Body of pancreas (tissue), 4 donors: ENCODE measurements at regions not wholly inside any gene's neighbourhood (a gene's known extent, or its start where the extent isn't known, plus 50 kb on each side); places are given as distances from the start of the nearest gene placed in this dataset.
"Not testable (repeated sequence)": the region's sequence is repeated elsewhere in the genome, so short reads cannot be mapped to it uniquely, and the experiment has no call there.

ENCODE experiments used
- ATAC-seq: fragments of 150-250 bp; one replicate; pipeline ENCODE4 v1.9.1; 2016
- DNase-seq, 4 donors: peaks; one replicate each; pipeline ENCODE4 v3.0.0-alpha.2; 2019
- H3K27ac ChIP-seq, 4 donors: fragments of 200-600 bp; sonication (generic); 1 replicate in 3 of 4; 2 replicates in 1 of 4; pipeline versions ENCODE4 v1.5.1 to v1.6.1; 2016 to 2019; ENCODE audit warnings: mild to moderate bottlenecking in 1 of 4, mixed read lengths in 1 of 4, moderate library complexity in 1 of 4
- H3K27me3 ChIP-seq, 2 donors: fragments of 200-600 bp; sonication (generic); one replicate each; pipeline ENCODE4 v1.6.0; 2016; ENCODE audit warnings: mild to moderate bottlenecking in 1 of 2
- H3K36me3 ChIP-seq, 2 donors: fragments of 200-600 bp; sonication (generic); replicated peaks in 1 of 2; 2 replicates each; pipeline ENCODE4 v1.5.1; 2016; ENCODE audit warnings: low read depth in 2 of 2; ENCODE audit not compliant: insufficient read depth in 1 of 2
- H3K4me1 ChIP-seq: fragments of 200-600 bp; sonication (generic); one replicate; pipeline ENCODE4 v1.6.0; 2016
- H3K4me3 ChIP-seq, 2 donors: fragments of 200-600 bp; sonication (generic); 1 replicate in 1 of 2; 2 replicates in 1 of 2; pipeline ENCODE4 v1.5.1; 2016 to 2019
- H3K9me3 ChIP-seq, 3 donors: fragments of 200-600 bp; sonication (generic); 1 replicate in 2 of 3; 2 replicates in 1 of 3; pipeline ENCODE4 v1.5.1; 2016
- CTCF ChIP-seq, 7 experiments: fragments of 450-650 bp in 4 of 7; fragments of 200-600 bp in 3 of 7; sonication (generic) in 3 of 7; IDR thresholded peaks; one replicate each; pipeline ENCODE4 v1.5.1; 2016 to 2019; ENCODE audit warnings: antibody characterized with exemption in 7 of 7
- POLR2A ChIP-seq, 3 donors: fragments of 450-650 bp; IDR thresholded peaks; one replicate each; pipeline ENCODE4 v1.6.1; 2016; ENCODE audit warnings: antibody characterized with exemption in 3 of 3, mild to moderate bottlenecking in 2 of 3
- WGBS, 2 donors: methylation state at CpG; one replicate each; pipeline ENCODE4 v1.1.5; 2017; 5-methylcytosine and 5-hydroxymethylcytosine counted together
- intact Hi-C: fragments of 100-400 bp; cut with DNase I; formaldehyde crosslinking; loops from one replicate; pipeline ENCODE4 v1.15.1; 2023

DNA sequence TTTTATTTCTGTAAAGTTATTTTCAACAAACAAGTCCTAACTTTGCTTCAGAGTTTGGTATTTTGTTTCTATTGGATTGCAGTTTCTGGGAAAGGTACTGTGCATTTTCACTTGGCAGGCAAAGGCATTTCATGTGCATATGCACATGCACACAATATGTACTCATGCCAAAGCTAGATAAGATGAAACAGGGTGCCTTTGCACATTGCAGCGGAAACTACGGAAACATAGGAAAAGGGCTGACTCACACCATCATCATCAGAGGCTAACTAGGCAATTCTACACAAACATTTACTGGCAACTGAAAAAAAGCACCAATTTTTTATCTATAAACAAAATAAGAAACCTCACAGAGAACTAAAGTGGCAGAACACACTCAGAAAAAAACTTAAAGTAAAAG, 550.6 kb upstream of the NECTIN3 start:
- ATAC-seq (no peak), DNase-seq (peak in 1 of 4 donors; percentile 12)
- TF ChIP-seq CTCF (IDR thresholded peaks at IDR 0.05) (no peak), POLR2A (IDR thresholded peaks at IDR 0.05) (no peak)
- no peaks in the 10 kb centered on the region for H3K36me3 ChIP-seq
- no peak overlapping the region for H3K4me3 ChIP-seq
- no peak overlapping the region for H3K27ac ChIP-seq
- no peaks in the 10 kb centered on the region for H3K4me1 ChIP-seq
- 41 to 52% methylated on average over 2 of the region's 2 CpGs for WGBS, 2 donors
- no peaks in the 10 kb centered on the region for H3K9me3 ChIP-seq
- H3K27me3 ChIP-seq, result no peaks in the 10 kb centered on the region
- intact Hi-C loops, result no loop called here

- intact Hi-C loops, result not testable (repeated sequence)
Observed at GRCh38 chr3:110525558-110526064, 546.0 kb upstream of the NECTIN3 start.

DNA sequence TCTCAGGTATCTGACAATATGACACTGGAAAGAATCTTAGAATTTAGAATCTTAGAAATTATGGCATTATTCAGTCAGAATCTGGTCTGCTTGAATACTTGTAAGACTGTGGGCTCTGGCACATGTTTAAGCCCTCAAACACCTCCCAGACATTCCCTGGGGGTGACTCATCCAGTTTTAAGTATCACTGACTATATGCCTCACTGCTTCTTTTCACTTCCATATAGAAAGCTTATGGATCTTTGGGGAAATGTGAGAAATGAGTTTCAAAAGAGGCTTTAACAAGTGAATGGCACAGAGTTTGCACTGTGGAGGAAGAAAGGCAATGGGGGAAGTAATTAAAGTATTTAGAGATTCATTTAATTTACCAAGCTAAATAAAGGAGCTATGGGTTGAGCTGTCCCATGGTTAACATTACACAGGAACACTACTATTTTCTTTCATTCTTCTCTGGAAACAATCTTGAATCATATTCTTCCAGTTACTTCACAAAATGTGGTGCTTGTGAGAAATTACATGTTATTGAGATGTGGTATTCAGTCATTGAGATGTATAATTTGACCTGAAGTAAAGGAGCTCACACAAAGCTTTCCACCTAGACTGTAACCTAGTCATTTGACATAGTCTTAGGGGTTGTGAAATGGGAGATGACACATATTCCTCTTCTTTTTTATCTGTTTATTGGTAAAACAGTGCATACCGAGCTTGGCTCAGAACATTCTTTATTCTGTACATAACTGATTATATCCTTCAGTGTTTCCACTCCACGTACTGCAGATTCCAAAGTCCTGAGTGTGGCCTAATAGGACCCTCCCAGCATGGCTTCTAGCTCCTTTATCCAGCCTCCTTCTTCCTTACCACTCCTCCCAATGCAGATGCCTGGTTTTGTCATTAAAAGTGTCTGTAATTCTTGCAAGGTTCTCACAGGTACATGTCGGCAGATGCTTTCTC, 544.6 kb upstream of the NECTIN3 start:
- TF ChIP-seq POLR2A (IDR thresholded peaks at IDR 0.05) (no peak), CTCF (IDR thresholded peaks at IDR 0.05) (no peak)
- DNase-seq (no peak), ATAC-seq (no peak)

More at GRCh38 chr3:110525558-110526064, 546.0 kb upstream of the NECTIN3 start:
- 66 to 70% methylated on average over 6 of the region's 6 CpGs for WGBS, 2 donors
- H3K27ac ChIP-seq, H3K4me3 ChIP-seq, H3K9me3 ChIP-seq, ATAC-seq, H3K36me3 ChIP-seq, H3K4me1 ChIP-seq, H3K27me3 ChIP-seq, DNase-seq: not testable (repeated sequence)

GRCh38 chr3:110528305-110529121, 543.1 kb upstream of the NECTIN3 start:
- 85 to 91% methylated on average over 4 of the region's 4 CpGs for WGBS, 2 donors
- no peak overlapping the region for H3K27ac ChIP-seq
- H3K4me1 ChIP-seq, result peaks cover 7% of the 10 kb centered on the region
- DNase-seq (no peak), ATAC-seq (no peak)
- H3K4me3 ChIP-seq, result no peak overlapping the region
- H3K27me3 ChIP-seq, result no peaks in the 10 kb centered on the region
- no peaks in the 10 kb centered on the region for H3K36me3 ChIP-seq
- no peaks in the 10 kb centered on the region for H3K9me3 ChIP-seq
- intact Hi-C loops, result no loop called here
- no peak for TF ChIP-seq CTCF (IDR thresholded peaks at IDR 0.05)
- TF ChIP-seq POLR2A (IDR thresholded peaks at IDR 0.05), result no peak

More for the DNA sequence above, 544.6 kb upstream of the NECTIN3 start:
- intact Hi-C loops, result no loop called here
- no peaks in the 10 kb centered on the region for H3K4me1 ChIP-seq
- no peak overlapping the region for H3K4me3 ChIP-seq
- 61 to 76% methylated on average over 3 of the region's 3 CpGs for WGBS, 2 donors
- H3K27me3 ChIP-seq, result no peaks in the 10 kb centered on the region
- H3K27ac ChIP-seq, result no peak overlapping the region
- no peaks in the 10 kb centered on the region for H3K36me3 ChIP-seq
- H3K9me3 ChIP-seq, result no peaks in the 10 kb centered on the region

DNA sequence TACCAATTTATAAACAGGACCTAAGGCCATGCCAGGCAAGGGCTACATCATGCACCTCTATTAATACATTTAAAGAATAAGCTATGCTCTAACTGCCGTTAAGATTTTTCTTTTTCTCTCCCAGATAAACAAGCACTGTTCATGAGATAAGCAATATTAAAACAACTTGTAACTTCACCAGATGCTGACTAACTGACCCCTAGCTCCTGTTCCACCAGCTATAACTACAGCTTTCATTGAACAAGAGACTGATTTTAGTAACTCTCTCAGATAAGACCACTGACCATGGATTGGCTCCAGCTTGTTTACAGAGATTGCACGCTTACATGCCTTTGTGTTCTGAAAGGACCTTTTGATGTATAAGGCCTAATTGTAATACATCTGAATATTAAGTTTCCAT, 540.7 kb upstream of the NECTIN3 start:
- TF ChIP-seq POLR2A (IDR thresholded peaks at IDR 0.05) (no peak), CTCF (IDR thresholded peaks at IDR 0.05) (no peak)
- no peaks in the 10 kb centered on the region for H3K27me3 ChIP-seq
- no peaks in the 10 kb centered on the region for H3K9me3 ChIP-seq
- H3K27ac ChIP-seq, result no peak overlapping the region
- intact Hi-C loops, result no loop called here
- ATAC-seq (no peak), DNase-seq (no peak)
- H3K4me3 ChIP-seq, result no peak overlapping the region
- 66 to 72% methylated on average over 2 of the region's 2 CpGs for WGBS, 2 donors
- no peaks in the 10 kb centered on the region for H3K36me3 ChIP-seq
- H3K4me1 ChIP-seq, result peaks cover 8% of the 10 kb centered on the region
